ENCODE measurements at regions not wholly inside any gene's neighbourhood (a gene's known extent, or its start where the extent isn't known, plus 50 kb on each side); places are given as distances from the start of the nearest gene placed in this dataset.
"Not testable (repeated sequence)": the region's sequence is repeated elsewhere in the genome, so short reads cannot be mapped to it uniquely, and the experiment has no call there.

GRCh38 chr7:94797404-94797803 lies 110.0 kb upstream of the PPP1R9A start:
- TF ChIP-seq SPI1, TAF1, POLR2A, POLR2AphosphoS5, POU2F2 (IDR thresholded peaks at IDR 0.05; ENCODE audit: low read depth, low read length): not testable (repeated sequence)
